HEK293T (cell line): ENCODE measurements at regions not wholly inside any gene's neighbourhood (a gene's known extent, or its start where the extent isn't known, plus 50 kb on each side); places are given as distances from the start of the nearest gene placed in this dataset.

Source experiments
- ARNT ChIP-seq: fragments of 450-650 bp; IDR thresholded peaks from 2 replicates; pipeline ENCODE4 v1.6.1; 2017; ENCODE audit warnings: mild to moderate bottlenecking
- BHLHE40 ChIP-seq: fragments of 450-650 bp; IDR thresholded peaks from 2 replicates; pipeline ENCODE4 v1.6.1; 2016; ENCODE audit warnings: mild to moderate bottlenecking, moderate library complexity, borderline replicate concordance
- CTBP1 ChIP-seq: fragments of 450-650 bp; IDR thresholded peaks from 2 replicates; pipeline ENCODE4 v1.6.1; 2016; ENCODE audit warnings: borderline replicate concordance
- ELF4 ChIP-seq: fragments of 450-650 bp; IDR thresholded peaks from 2 replicates; pipeline ENCODE4 v1.6.1; 2017; ENCODE audit warnings: antibody characterized with exemption
- FOXA1 ChIP-seq: fragments of 450-650 bp; IDR thresholded peaks from 2 replicates; pipeline ENCODE4 v1.6.1; 2016; ENCODE audit warnings: mild to moderate bottlenecking
- FOXM1 ChIP-seq: fragments of 450-650 bp; IDR thresholded peaks from 2 replicates; pipeline ENCODE4 v1.6.1; 2017; ENCODE audit warnings: mild to moderate bottlenecking, borderline replicate concordance
- LEF1 ChIP-seq: fragments of 450-650 bp; IDR thresholded peaks from 2 replicates; pipeline ENCODE4 v1.6.1; 2017; ENCODE audit warnings: mild to moderate bottlenecking, borderline replicate concordance
- SUZ12 ChIP-seq: fragments of 450-650 bp; IDR thresholded peaks from 2 replicates; pipeline ENCODE4 v1.6.1; 2016; ENCODE audit warnings: mild to moderate bottlenecking

DNA sequence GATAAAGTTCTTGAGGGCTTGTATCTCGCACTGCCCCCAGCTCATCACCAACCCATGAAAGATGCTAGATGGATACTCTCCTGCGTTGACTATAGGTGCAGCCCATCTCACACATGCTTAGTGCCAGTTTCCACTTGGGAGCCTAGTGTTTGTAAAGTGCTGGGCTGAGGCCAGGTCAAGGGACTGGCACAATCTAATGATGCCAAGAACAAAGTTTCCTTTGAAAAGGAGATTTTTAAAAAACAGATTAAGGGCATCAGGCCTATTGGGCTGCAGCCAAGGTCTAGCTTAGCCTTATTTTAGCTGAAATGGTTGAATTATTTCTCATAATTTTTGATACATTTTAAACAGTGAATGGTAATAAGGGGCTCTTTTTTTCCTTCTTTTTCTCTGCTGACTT is 259.0 kb downstream of the ADRA2A start:
- TF ChIP-seq ELF4 (no peak), LEF1 (no peak), ARNT (no peak), SUZ12 (no peak), FOXM1 (no peak), CTBP1 (no peak), FOXA1 (no peak), BHLHE40 (no peak)
